Ishikawa (cell line): ENCODE measurements at regions not wholly inside any gene's neighbourhood (a gene's known extent, or its start where the extent isn't known, plus 50 kb on each side); places are given as distances from the start of the nearest gene placed in this dataset.
A peak's percentile ranks its signal among the peaks of the same experiment; 100 is the strongest.

ENCODE experiments used
- CEBPB ChIP-seq: IDR thresholded peaks from 2 replicates; pipeline ENCODE4 v1.6.1; 2012
- CREB1 ChIP-seq: IDR thresholded peaks from 2 replicates; pipeline ENCODE4 v1.6.1; 2012; ENCODE audit warnings: low read depth
- EGR1 ChIP-seq: IDR thresholded peaks from 2 replicates; pipeline ENCODE4 v1.6.1; 2012
- EP300 ChIP-seq: IDR thresholded peaks from 2 replicates; pipeline ENCODE4 v1.6.1; 2012; ENCODE audit warnings: borderline replicate concordance
- FOXM1 ChIP-seq: IDR thresholded peaks from 2 replicates; pipeline ENCODE4 v1.6.1; 2012; ENCODE audit warnings: low read depth, borderline replicate concordance
- NFIC ChIP-seq: IDR thresholded peaks from 2 replicates; pipeline ENCODE4 v1.6.1; 2012
- RAD21 ChIP-seq: IDR thresholded peaks from 2 replicates; pipeline ENCODE4 v1.6.1; 2012; ENCODE audit warnings: low read depth
- TAF1 ChIP-seq: IDR thresholded peaks from 2 replicates; pipeline ENCODE4 v1.6.1; 2012; ENCODE audit warnings: low read depth, mild to moderate bottlenecking
- TCF12 ChIP-seq: IDR thresholded peaks from 2 replicates; pipeline ENCODE4 v1.6.1; 2012; ENCODE audit warnings: low read depth
- TEAD4 ChIP-seq: IDR thresholded peaks from 2 replicates; pipeline ENCODE4 v1.6.1; 2012
- YY1 ChIP-seq: IDR thresholded peaks from 2 replicates; pipeline ENCODE4 v1.6.1; 2012; ENCODE audit warnings: low read depth
- ZBTB7A ChIP-seq: IDR thresholded peaks from 2 replicates; pipeline ENCODE4 v1.6.1; 2012; ENCODE audit warnings: low read depth
- TF ChIP-seq, protein P1 (sequence below): IDR thresholded peaks from 2 replicates; pipeline ENCODE4 v1.6.1; 2012
- TF ChIP-seq, protein P2 (sequence below): IDR thresholded peaks from 2 replicates; pipeline ENCODE4 v1.6.1; 2012; ENCODE audit warnings: low read depth, mild to moderate bottlenecking
- TF ChIP-seq, protein P3 (sequence below): IDR thresholded peaks from 2 replicates; pipeline ENCODE4 v1.6.1; 2012

DNA sequence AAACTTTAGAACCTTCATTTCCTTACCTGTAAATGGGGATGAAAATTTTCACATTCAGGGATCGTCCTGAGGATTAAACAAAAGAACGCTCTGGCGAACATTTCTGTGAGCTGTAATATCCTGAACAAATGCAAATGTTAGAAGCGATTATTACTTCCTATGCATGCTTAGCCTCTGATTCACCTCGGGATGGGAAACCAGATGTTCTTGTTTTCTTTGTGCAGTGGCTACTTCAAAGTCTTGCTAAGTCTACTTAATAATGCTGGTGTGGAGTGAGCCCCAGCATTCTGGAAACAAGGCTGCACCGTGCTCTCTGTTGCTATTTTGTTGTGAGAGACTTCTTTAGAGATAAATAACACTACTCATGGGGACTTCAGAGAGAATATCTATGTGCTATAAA lies 119.1 kb upstream of the PELI1 start:
- TF ChIP-seq, protein P1, sequence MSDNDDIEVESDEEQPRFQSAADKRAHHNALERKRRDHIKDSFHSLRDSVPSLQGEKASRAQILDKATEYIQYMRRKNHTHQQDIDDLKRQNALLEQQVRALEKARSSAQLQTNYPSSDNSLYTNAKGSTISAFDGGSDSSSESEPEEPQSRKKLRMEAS: peak; percentile 30; the same call in 1 of the 2 replicates
- TF ChIP-seq EP300 (peak; percentile 45; the same call in 1 of the 2 replicates), TAF1 (no peak), FOXM1 (no peak), EGR1 (no peak), TEAD4 (peak; percentile 34; the same call in 1 of the 2 replicates), TCF12 (peak; percentile 67; the same call in 1 of the 2 replicates), RAD21 (no peak)
- TF ChIP-seq, protein P2, sequence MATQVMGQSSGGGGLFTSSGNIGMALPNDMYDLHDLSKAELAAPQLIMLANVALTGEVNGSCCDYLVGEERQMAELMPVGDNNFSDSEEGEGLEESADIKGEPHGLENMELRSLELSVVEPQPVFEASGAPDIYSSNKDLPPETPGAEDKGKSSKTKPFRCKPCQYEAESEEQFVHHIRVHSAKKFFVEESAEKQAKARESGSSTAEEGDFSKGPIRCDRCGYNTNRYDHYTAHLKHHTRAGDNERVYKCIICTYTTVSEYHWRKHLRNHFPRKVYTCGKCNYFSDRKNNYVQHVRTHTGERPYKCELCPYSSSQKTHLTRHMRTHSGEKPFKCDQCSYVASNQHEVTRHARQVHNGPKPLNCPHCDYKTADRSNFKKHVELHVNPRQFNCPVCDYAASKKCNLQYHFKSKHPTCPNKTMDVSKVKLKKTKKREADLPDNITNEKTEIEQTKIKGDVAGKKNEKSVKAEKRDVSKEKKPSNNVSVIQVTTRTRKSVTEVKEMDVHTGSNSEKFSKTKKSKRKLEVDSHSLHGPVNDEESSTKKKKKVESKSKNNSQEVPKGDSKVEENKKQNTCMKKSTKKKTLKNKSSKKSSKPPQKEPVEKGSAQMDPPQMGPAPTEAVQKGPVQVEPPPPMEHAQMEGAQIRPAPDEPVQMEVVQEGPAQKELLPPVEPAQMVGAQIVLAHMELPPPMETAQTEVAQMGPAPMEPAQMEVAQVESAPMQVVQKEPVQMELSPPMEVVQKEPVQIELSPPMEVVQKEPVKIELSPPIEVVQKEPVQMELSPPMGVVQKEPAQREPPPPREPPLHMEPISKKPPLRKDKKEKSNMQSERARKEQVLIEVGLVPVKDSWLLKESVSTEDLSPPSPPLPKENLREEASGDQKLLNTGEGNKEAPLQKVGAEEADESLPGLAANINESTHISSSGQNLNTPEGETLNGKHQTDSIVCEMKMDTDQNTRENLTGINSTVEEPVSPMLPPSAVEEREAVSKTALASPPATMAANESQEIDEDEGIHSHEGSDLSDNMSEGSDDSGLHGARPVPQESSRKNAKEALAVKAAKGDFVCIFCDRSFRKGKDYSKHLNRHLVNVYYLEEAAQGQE: no peak
- TF ChIP-seq, protein P3, sequence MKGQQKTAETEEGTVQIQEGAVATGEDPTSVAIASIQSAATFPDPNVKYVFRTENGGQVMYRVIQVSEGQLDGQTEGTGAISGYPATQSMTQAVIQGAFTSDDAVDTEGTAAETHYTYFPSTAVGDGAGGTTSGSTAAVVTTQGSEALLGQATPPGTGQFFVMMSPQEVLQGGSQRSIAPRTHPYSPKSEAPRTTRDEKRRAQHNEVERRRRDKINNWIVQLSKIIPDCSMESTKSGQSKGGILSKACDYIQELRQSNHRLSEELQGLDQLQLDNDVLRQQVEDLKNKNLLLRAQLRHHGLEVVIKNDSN: no peak

DNA sequence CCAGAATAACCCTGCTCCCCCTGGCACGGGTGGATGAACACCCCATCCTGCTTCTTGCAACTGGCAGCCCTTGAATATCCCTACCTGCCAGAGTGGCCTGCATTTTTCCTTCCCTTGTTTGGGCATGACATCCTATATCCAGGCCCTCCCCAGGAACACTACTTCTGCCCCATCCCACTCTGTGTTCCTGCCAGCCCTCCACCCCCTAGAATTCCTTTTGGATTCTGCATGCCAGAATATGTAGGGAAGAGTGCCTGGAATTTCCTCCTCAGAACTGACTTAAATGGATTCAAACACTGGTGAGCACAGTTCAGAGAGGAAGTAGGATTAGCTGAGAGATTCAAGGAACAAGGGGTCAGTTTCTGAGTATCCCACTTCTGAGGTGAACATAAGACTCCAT lies 123.5 kb upstream of the PELI1 start:
- TF ChIP-seq FOXM1: peak; percentile 77
- TF ChIP-seq NFIC: peak; percentile 77
- TF ChIP-seq EGR1: no peak
- no peak for TF ChIP-seq CEBPB
- no peak for TF ChIP-seq ZBTB7A
- no peak for TF ChIP-seq CREB1
- TF ChIP-seq, protein P1: no peak
- no peak for TF ChIP-seq YY1
- peak; percentile 53; the same call in 1 of the 2 replicates for TF ChIP-seq TCF12
- TF ChIP-seq, protein P2: no peak
- peak; percentile 90 for TF ChIP-seq TEAD4
- TF ChIP-seq EP300: peak; percentile 88; the same call in 1 of the 2 replicates
- no peak for TF ChIP-seq TAF1
- TF ChIP-seq, protein P3: no peak
- TF ChIP-seq RAD21: no peak

DNA sequence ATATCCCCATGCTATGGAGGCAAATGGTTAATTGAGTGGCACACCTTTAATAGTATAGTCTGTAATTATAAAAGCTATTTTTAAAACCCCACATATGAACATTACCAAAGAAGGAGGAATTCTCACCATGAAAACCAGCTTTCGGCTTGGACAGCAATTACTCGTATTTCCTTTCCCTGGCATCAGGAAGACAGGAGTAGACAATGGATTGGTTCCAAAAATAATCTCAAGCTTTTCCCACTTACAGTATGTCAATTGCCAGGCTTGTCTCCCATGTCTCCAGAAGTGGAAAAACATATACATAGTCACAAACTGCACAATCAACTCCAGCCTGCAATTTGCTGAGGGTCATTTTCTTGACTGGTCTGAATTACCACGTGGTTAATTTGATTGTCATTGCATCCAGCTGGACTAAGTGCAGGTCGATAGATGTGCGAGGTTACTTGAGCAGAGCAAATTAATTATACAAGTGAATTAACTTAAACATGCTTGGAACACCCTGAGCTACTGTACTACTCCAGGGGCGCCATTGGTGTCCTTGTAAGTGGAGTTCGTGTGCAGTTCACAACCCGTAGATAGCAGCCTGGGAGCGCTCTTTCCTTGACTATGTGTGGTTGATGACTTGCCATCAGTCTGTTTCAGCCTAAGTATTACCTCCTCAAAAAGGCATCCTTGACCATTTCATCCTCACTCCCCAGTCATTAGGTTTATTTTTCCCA lies 124.3 kb upstream of the PELI1 start:
- TF ChIP-seq, protein P1: peak; percentile 39; the same call in 1 of the 2 replicates
- TF ChIP-seq TAF1: no peak

DNA sequence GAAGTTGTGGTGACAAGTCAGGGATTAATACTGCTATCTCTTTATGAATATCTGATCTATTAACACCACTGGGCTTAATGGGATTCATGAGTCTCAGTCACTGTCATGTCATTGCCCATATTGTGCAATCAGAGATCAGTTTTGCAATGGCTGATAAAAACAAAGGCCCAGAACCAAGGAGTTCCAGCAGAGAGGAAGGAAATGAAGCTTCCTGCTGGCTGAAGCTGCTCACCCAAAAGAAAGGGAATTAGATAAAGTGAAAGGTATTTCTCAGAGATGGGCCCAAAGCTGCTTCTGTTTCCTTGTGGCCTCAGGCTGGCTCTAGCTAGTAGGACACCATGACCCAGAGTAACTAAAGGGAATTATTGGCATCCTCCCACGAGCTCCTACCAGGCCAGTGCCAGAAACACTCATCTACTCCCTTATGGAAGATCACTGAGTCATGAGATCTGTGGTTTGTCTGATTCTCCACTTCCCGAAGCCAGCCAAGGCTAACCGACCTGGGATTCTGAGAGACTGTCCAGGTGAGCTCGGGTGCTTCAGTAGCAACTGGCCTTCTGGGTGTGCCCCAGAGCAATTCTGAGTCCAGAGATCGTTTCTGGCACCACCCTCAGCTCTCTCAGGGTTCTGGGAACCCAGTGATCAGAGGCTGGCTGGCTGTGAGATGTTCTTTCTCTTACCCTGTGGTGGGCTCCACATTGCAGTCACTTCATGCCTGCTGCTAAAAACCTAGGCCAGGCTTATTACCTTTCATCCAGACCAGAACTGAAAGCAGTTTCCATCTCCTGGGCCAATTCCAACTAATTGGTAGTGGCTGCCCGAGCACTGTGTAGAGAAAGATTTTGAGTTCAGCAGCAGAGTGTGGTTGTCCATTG lies 129.5 kb upstream of the PELI1 start:
- TF ChIP-seq TEAD4 (no peak), TAF1 (no peak), TCF12 (peak; percentile 52), EGR1 (no peak), NFIC (peak; percentile 65), CEBPB (peak; percentile 98), EP300 (peak; percentile 22; the same call in 1 of the 2 replicates)
- TF ChIP-seq, protein P3: no peak
- TF ChIP-seq, protein P1: 0 out of 2 replicates have a peak, but pooled peaks have one; percentile 28
